Activated CD4-positive, alpha-beta T cell treated with anti-CD3 and anti-CD28 coated beads, Interleukin-2, amount 10 ng/mL, durations not matched to agents 24 days and 14 days (primary cell): ENCODE measurements at regions not wholly inside any gene's neighbourhood (a gene's known extent, or its start where the extent isn't known, plus 50 kb on each side); places are given as distances from the start of the nearest gene placed in this dataset.
"Not testable (repeated sequence)": the region's sequence is repeated elsewhere in the genome, so short reads cannot be mapped to it uniquely, and the experiment has no call there.

Experiments
- DNase-seq: peaks from one replicate; pipeline ENCODE4 v3.0.0; 2022
- H3K27ac Mint-ChIP-seq: one replicate; pipeline ENCODE4 v1.8.0; 2022; ENCODE audit warnings: mild to moderate bottlenecking, mixed read lengths
- H3K27me3 Mint-ChIP-seq: one replicate; pipeline ENCODE4 v1.8.0; 2022; ENCODE audit warnings: mixed read lengths
- H3K36me3 Mint-ChIP-seq: one replicate; pipeline ENCODE4 v1.8.0; 2022; ENCODE audit warnings: low read depth, mild to moderate bottlenecking, mixed read lengths
- H3K4me1 Mint-ChIP-seq: one replicate; pipeline ENCODE4 v1.8.0; 2021; ENCODE audit warnings: mixed read lengths
- H3K4me3 Mint-ChIP-seq: one replicate; pipeline ENCODE4 v1.8.0; 2022; ENCODE audit warnings: mild to moderate bottlenecking, moderate library complexity, mixed read lengths
- H3K9me3 Mint-ChIP-seq: one replicate; pipeline ENCODE4 v1.8.0; 2021; ENCODE audit warnings: mixed read lengths
- intact Hi-C: fragments of 100-400 bp; cut with micrococcal nuclease; formaldehyde crosslinking; loops from one replicate; pipeline ENCODE4 v1.15.1; 2023

DNA sequence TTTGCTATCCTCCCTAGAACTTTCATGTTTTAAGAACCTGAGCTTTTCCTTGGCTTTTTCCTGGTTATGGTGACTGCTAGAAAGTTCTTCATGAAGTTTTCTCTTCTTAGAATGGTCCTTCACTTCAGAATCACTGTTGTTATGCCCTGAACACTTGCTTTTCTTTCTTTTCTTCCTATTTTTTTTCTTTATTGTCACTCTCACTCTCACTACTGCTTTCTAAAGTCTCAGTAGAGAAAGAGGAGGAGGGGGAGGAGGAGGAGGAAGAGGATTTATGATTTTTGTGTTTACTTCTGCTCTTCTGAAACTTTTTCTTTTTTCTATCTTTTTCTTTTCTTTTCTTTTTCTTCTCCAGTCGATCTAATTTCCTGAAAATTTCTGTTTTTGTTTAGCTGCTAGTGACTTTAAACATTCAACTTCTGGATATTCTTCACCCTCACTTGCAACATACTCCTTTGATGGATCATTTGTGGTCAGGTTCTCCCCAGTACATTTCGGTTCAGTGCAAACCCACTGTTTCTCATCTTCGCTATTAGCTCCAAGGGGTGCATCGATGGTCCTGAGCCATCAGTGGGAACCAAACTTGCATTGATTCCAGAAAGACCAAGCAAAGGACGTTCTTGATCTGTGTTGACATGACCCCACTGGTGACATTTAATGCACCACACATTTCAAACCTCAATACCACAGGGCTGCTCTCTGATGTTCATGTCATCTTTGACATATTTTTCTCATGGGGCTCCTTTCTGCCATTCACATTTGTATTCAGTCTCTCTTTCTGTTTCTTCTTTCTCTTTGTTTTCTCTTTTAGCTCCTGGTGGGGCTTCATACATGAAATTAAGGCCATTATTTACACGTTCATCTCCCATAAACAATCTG is 81.6 kb upstream of the HAND1 start:
- DNase-seq = no peak
- Mint-ChIP-seq H3K27me3 (peaks cover 4% of the 10 kb centered on the region), H3K9me3 (no peaks in the 10 kb centered on the region), H3K4me3 (no peak overlapping the region), H3K27ac (no peak overlapping the region), H3K36me3 (no peaks in the 10 kb centered on the region), H3K4me1 (no peaks in the 10 kb centered on the region)
- intact Hi-C loops = no loop called here

GRCh38 chr5:154557548-154557947 is 79.5 kb upstream of the HAND1 start:
- no peak overlapping the region for H3K27ac Mint-ChIP-seq
- intact Hi-C loops = no loop called here
- H3K4me1 Mint-ChIP-seq = no peaks in the 10 kb centered on the region
- no peak for DNase-seq
- peaks cover 2% of the 10 kb centered on the region for H3K27me3 Mint-ChIP-seq
- H3K4me3 Mint-ChIP-seq = no peak overlapping the region
- no peaks in the 10 kb centered on the region for H3K9me3 Mint-ChIP-seq
- H3K36me3 Mint-ChIP-seq = no peaks in the 10 kb centered on the region

- no peak overlapping the region for H3K4me3 Mint-ChIP-seq
- no peak overlapping the region for H3K27ac Mint-ChIP-seq
- intact Hi-C loops = no loop called here
- H3K36me3 Mint-ChIP-seq = no peaks in the 10 kb centered on the region
- peaks cover 9% of the 10 kb centered on the region for H3K27me3 Mint-ChIP-seq
- H3K9me3 Mint-ChIP-seq = no peaks in the 10 kb centered on the region
- no peak for DNase-seq
- no peaks in the 10 kb centered on the region for H3K4me1 Mint-ChIP-seq
Observed at GRCh38 chr5:154547551-154547950, 69.5 kb upstream of the HAND1 start.

DNA sequence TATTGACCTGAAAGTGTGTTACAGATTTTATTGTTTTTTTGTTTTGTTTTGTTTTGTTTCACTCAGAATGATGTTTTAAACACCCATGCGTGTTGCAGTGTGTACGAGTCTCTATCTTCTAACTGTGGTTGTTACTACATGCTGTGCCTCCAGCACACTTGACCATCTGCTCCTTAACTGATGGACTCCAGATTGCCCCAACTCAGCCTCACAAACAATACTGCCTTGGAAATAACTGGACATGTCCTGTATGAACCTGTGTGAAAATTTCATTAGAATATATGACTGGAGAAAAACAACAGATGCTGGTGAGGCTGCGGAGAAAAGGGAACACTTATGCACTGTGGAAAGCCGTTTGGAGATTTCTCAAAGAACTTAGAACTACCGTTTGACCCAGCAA is 68.7 kb upstream of the HAND1 start:
- H3K27me3 Mint-ChIP-seq = peaks cover 9% of the 10 kb centered on the region
- no peak overlapping the region for H3K4me3 Mint-ChIP-seq
- H3K36me3 Mint-ChIP-seq = no peaks in the 10 kb centered on the region
- H3K9me3 Mint-ChIP-seq = no peaks in the 10 kb centered on the region
- DNase-seq = no peak
- intact Hi-C loops = no loop called here
- H3K27ac Mint-ChIP-seq = no peak overlapping the region
- no peaks in the 10 kb centered on the region for H3K4me1 Mint-ChIP-seq

DNA sequence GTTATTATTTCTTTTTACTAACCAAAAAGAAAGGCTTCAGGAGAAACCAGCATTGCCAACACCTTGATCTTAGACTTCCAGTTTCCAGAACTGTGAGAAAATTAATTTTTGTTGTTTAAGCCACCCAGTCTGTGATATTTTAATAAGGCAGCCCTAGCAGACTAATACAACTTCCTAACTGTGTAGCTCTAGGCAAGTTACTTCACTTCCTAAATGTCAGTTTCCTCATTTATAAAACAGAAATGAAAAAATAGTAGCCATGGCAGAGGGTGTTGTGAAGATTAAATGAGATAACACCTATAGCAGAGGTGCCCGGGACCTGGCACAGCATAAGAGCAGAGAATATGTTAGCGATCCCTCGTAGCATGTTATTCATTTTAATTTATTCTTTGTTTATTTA is 66.6 kb upstream of the HAND1 start:
- no peaks in the 10 kb centered on the region for H3K9me3 Mint-ChIP-seq
- H3K36me3 Mint-ChIP-seq = no peaks in the 10 kb centered on the region
- peaks cover 9% of the 10 kb centered on the region for H3K27me3 Mint-ChIP-seq
- H3K27ac Mint-ChIP-seq = no peak overlapping the region
- no peak overlapping the region for H3K4me3 Mint-ChIP-seq
- no peaks in the 10 kb centered on the region for H3K4me1 Mint-ChIP-seq
- no peak for DNase-seq
- intact Hi-C loops = no loop called here

GRCh38 chr5:154543380-154543779 is 65.4 kb upstream of the HAND1 start:
- no peak overlapping the region for H3K27ac Mint-ChIP-seq
- H3K36me3 Mint-ChIP-seq = no peaks in the 10 kb centered on the region
- DNase-seq = no peak
- peaks cover 4% of the 10 kb centered on the region for H3K27me3 Mint-ChIP-seq
- no peaks in the 10 kb centered on the region for H3K9me3 Mint-ChIP-seq
- intact Hi-C loops = no loop called here
- no peak overlapping the region for H3K4me3 Mint-ChIP-seq
- no peaks in the 10 kb centered on the region for H3K4me1 Mint-ChIP-seq

- DNase-seq = no peak
- Mint-ChIP-seq H3K27me3 (peaks cover 2% of the 10 kb centered on the region), H3K9me3 (no peaks in the 10 kb centered on the region), H3K4me3 (no peak overlapping the region), H3K4me1 (no peaks in the 10 kb centered on the region), H3K27ac (no peak overlapping the region), H3K36me3 (no peaks in the 10 kb centered on the region)
- intact Hi-C loops = no loop called here
Observed at GRCh38 chr5:154542581-154542980, 64.6 kb upstream of the HAND1 start.

DNA sequence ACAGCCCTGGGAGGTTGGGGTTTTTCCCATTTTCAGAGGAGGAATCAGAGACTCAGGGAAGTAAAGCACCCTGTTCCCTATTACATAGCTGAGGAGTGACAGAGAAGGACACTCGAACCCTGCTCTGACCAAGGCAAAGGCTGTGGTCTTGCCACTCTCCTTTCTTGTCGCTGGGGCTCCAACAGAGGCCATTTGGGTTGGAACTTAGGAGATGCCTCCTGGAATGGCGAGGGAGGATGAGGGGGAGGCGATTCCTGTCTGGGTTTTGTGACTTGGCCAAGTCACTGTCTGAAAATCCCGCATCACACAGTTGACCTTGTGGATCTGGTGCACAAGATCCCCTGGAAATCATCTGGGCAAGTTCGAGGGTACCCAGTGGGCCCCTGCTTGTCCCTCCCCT is 64.0 kb upstream of the HAND1 start:
- no peak for DNase-seq
- Mint-ChIP-seq H3K4me1 (no peaks in the 10 kb centered on the region), H3K27me3 (peaks cover under 1% of the 10 kb centered on the region), H3K27ac (no peak overlapping the region), H3K9me3 (no peaks in the 10 kb centered on the region), H3K4me3 (no peak overlapping the region), H3K36me3 (no peaks in the 10 kb centered on the region)
- intact Hi-C loops = no loop called here

DNA sequence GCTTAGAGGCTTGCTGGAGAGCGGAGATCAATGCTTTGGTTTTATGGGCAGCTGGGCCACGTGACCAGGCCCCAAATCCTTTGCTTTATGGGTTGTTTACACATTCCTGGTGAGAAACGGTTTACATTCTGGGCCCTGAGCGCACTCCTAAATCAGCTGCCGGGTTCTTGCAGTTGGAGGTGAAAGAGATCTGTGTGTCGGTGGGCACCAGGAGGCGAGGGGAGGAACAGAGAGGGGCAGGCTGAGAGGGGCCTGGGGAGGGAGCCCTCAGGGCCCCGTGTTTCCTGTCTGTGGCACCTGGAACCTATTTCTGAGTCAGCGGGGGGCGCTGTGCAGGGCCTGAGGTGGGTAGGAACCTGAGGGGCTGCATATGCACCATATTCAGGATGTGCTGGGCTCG is 63.5 kb upstream of the HAND1 start:
- intact Hi-C loops = no loop called here
- H3K27ac Mint-ChIP-seq = no peak overlapping the region
- DNase-seq = no peak
- H3K4me1 Mint-ChIP-seq = no peaks in the 10 kb centered on the region
- no peaks in the 10 kb centered on the region for H3K9me3 Mint-ChIP-seq
- H3K27me3 Mint-ChIP-seq = peaks cover 2% of the 10 kb centered on the region
- no peak overlapping the region for H3K4me3 Mint-ChIP-seq
- no peaks in the 10 kb centered on the region for H3K36me3 Mint-ChIP-seq

DNA sequence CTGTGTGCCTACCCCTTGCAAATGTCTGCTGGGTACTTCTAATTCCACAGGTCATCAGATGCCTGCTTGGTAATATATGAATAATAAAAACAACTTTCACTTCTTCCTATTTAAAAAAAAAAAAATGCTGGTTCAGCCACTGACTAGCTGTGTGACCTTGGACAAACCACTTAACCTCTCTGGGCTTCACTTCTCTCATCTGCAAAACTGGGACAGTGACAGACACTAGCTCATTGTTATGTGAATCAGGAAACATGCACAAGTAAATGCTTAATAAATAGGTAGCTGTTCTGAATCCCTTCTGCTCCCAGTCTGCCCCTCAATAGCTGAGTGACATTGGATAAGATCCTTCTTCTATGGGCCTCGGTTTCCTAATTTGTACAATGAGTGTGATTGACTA is 62.6 kb upstream of the HAND1 start:
- no peaks in the 10 kb centered on the region for H3K36me3 Mint-ChIP-seq
- peaks cover 3% of the 10 kb centered on the region for H3K27me3 Mint-ChIP-seq
- H3K9me3 Mint-ChIP-seq = no peaks in the 10 kb centered on the region
- intact Hi-C loops = no loop called here
- H3K4me1 Mint-ChIP-seq = no peaks in the 10 kb centered on the region
- no peak overlapping the region for H3K27ac Mint-ChIP-seq
- no peak overlapping the region for H3K4me3 Mint-ChIP-seq
- no peak for DNase-seq

DNA sequence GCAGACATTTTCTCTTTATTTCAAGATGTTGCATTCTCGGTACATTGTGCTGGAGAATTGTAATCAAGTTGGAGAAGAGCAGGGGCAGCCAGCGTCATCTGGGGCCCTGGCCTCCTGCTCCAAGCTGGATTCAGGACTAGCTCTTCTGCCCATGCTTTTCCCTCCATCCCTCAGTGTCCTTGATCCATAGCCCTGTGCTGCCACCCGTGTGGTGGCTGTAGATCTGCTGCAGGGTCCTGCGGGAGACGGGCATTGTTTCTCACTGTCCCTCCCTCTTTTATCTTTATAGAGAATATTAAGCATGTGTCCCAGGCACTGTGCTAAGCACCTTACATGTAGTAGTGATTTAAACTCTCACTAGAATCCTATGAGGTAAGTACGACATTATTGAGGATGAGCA is 60.5 kb upstream of the HAND1 start:
- H3K4me1 Mint-ChIP-seq = no peaks in the 10 kb centered on the region
- no peak overlapping the region for H3K4me3 Mint-ChIP-seq
- H3K36me3 Mint-ChIP-seq = no peaks in the 10 kb centered on the region
- no peaks in the 10 kb centered on the region for H3K9me3 Mint-ChIP-seq
- intact Hi-C loops = no loop called here
- H3K27ac Mint-ChIP-seq = no peak overlapping the region
- no peak for DNase-seq
- peaks cover 8% of the 10 kb centered on the region for H3K27me3 Mint-ChIP-seq

DNA sequence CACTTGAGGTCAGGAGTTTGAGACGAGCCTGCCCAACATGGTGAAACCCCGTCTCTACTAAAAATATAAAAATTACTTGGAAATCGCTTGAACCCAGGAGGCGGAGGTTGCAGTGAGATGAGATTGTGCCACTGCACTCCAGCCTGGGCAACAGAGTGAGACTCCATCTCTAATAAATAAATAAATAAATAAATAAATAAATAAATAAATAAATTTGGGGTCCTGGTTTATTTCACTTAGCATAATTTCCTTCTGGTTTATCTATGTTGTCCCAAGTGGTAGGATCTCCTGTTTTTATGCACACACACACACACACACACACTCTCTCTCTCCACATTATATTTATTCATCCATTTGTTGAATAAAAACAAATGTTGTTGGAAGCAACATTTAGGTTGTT is 58.4 kb upstream of the HAND1 start:
- H3K27ac Mint-ChIP-seq, H3K9me3 Mint-ChIP-seq, intact Hi-C loops: not testable (repeated sequence)

DNA sequence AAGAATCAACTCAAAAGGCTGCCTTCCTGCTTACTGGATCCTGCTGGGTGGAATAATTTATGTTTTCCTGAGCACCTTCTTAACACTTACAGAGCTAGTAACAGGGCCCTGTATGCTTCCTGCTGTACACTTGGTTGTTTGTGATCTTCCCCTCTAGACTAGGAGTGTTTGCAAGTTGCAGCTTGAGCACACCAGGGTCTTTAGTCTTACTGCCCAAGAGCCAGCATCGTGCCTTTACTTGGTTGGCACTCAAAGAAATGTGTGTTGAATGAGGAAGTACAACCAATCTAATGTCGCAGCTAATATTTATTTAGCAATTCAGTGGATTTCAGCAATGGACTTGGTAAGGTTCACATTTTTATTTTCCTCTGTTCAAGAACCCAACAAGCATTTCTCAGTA is 57.5 kb upstream of the HAND1 start:
- Mint-ChIP-seq H3K36me3 (no peaks in the 10 kb centered on the region), H3K4me3 (no peak overlapping the region), H3K27ac (no peak overlapping the region)

More for the DNA sequence above, 58.4 kb upstream of the HAND1 start:
- DNase-seq, H3K4me3 Mint-ChIP-seq, H3K4me1 Mint-ChIP-seq, H3K27me3 Mint-ChIP-seq, H3K36me3 Mint-ChIP-seq: not testable (repeated sequence)

DNA sequence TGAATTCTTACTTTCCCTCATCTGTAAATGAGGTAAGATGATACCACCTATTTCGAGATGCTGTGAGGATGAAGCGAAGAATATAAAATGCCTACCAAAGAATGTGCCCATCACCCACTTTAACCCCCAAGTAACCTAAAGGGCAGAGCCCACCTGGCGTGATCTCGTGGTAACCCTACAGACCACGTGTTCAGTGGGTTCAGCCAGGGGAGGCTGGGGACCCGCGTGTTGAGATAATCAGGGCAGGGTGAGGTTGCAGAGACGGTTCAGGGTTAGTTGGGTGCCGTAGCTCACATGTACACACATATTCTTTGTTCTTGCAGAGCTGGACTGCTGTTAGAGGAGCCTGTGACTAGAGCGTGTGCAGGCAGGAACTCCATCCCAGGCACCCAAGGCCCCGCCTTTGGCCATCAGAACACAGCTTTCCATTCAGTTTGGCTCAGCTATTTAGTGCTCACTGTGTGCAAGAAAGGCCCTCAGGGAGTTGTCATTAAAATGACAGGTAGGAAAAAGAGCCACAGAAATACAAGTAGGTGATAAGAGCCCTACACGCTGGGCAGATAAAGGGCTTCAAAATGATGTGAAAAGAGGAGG is 56.5 kb upstream of the HAND1 start:
- H3K9me3 Mint-ChIP-seq = peaks cover 3% of the 10 kb centered on the region
- H3K4me3 Mint-ChIP-seq = no peak overlapping the region
- no peak overlapping the region for H3K27ac Mint-ChIP-seq
- peaks cover 9% of the 10 kb centered on the region for H3K27me3 Mint-ChIP-seq
- no peaks in the 10 kb centered on the region for H3K4me1 Mint-ChIP-seq
- no peaks in the 10 kb centered on the region for H3K36me3 Mint-ChIP-seq
- DNase-seq = no peak
- intact Hi-C loops = no loop called here

More for the DNA sequence above, 57.5 kb upstream of the HAND1 start:
- Mint-ChIP-seq H3K27me3 (peaks cover 9% of the 10 kb centered on the region), H3K4me1 (no peaks in the 10 kb centered on the region), H3K9me3 (peaks cover 3% of the 10 kb centered on the region)
- DNase-seq = no peak
- intact Hi-C loops = no loop called here

DNA sequence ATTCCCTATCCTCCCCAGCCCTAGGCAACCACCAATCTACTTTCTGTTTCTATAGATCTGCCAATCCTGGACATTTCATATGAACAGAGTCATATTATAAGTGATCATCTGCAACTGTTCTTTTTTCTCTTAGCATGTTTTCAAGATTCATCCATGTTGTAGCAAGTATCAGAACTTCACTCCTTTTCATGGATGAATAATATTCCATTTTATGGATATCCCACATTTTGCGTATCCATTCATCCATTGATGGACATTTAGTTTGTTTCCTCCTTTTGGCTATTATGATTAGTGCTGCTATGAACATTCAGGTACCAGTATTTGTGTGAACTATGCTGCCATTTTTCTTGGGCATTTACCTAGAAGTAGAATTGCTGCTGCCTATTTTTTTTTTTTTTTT is 51.3 kb upstream of the HAND1 start:
- intact Hi-C loops = no loop called here

More for the DNA sequence above, 51.3 kb upstream of the HAND1 start:
- no peak overlapping the region for H3K27ac Mint-ChIP-seq
- peaks cover 14% of the 10 kb centered on the region for H3K27me3 Mint-ChIP-seq
- H3K36me3 Mint-ChIP-seq = no peaks in the 10 kb centered on the region
- H3K9me3 Mint-ChIP-seq = peaks cover 3% of the 10 kb centered on the region
- H3K4me3 Mint-ChIP-seq = no peak overlapping the region
- no peak for DNase-seq
- no peaks in the 10 kb centered on the region for H3K4me1 Mint-ChIP-seq
